Neural progenitor cell (in vitro differentiated cells): ENCODE measurements at regions not wholly inside any gene's neighbourhood (a gene's known extent, or its start where the extent isn't known, plus 50 kb on each side); places are given as distances from the start of the nearest gene placed in this dataset.

Experiments used
- DNase-seq: peaks from one replicate; pipeline ENCODE4 v3.0.0-alpha.2; 2016; ENCODE audit warnings: low spot score
- H2AFZ ChIP-seq: fragments of 200-600 bp; sonication (generic); replicated peaks from 2 replicates; pipeline ENCODE4 v1.6.1; 2016; ENCODE audit warnings: antibody characterized with exemption
- H3F3A ChIP-seq: fragments of 200-600 bp; sonication (generic); 2 replicates; pipeline ENCODE4 v1.6.1; 2016; ENCODE audit warnings: antibody characterized with exemption, low read depth
- H3K27ac ChIP-seq: fragments of 200-600 bp; sonication (generic); 2 replicates; pipeline ENCODE4 v1.5.1; 2016; ENCODE audit warnings: mild to moderate bottlenecking
- H3K27me3 ChIP-seq: fragments of 200-600 bp; sonication (generic); 2 replicates; pipeline ENCODE4 v1.6.1; 2016; ENCODE audit warnings: mild to moderate bottlenecking, moderate library complexity
- H3K36me3 ChIP-seq: fragments of 200-600 bp; sonication (generic); 2 replicates; pipeline ENCODE4 v1.5.1; 2016
- H3K4me1 ChIP-seq: fragments of 200-600 bp; sonication (generic); 2 replicates; pipeline ENCODE4 v1.6.1; 2016; ENCODE audit warnings: mixed run types
- H3K4me2 ChIP-seq: fragments of 200-600 bp; sonication (generic); 2 replicates; pipeline ENCODE4 v1.6.1; 2016
- H3K4me3 ChIP-seq: fragments of 200-600 bp; sonication (generic); 2 replicates; pipeline ENCODE4 v1.5.1; 2016
- H3K79me2 ChIP-seq: fragments of 200-600 bp; sonication (generic); 2 replicates; pipeline ENCODE4 v1.6.1; 2016; ENCODE audit warnings: low read depth
- H3K9ac ChIP-seq: fragments of 200-600 bp; sonication (generic); 2 replicates; pipeline ENCODE4 v1.6.1; 2016
- H3K9me3 ChIP-seq: fragments of 200-600 bp; sonication (generic); 2 replicates; pipeline ENCODE4 v1.5.1; 2016; ENCODE audit warnings: low read depth
- H4K20me1 ChIP-seq: fragments of 200-600 bp; sonication (generic); 2 replicates; pipeline ENCODE4 v1.6.1; 2016; ENCODE audit warnings: low read depth
- H3K27ac Mint-ChIP-seq: 3 replicates; pipeline ENCODE4 v1.8.0; 2021; ENCODE audit warnings: mixed read lengths
- H3K27me3 Mint-ChIP-seq: 2 replicates; pipeline ENCODE4 v1.8.0; 2022; ENCODE audit warnings: low read depth, mild to moderate bottlenecking, inconsistent platforms, moderate library complexity, mixed read lengths; ENCODE audit not compliant: insufficient read depth
- H3K36me3 Mint-ChIP-seq: 3 replicates; pipeline ENCODE4 v1.8.0; 2021; ENCODE audit warnings: mixed read lengths
- H3K4me1 Mint-ChIP-seq: 3 replicates; pipeline ENCODE4 v1.8.0; 2021; ENCODE audit warnings: mixed read lengths
- H3K4me3 Mint-ChIP-seq: 3 replicates; pipeline ENCODE4 v1.8.0; 2021; ENCODE audit warnings: mild to moderate bottlenecking, moderate library complexity, mixed read lengths
- H3K9me3 Mint-ChIP-seq: 3 replicates; pipeline ENCODE4 v1.8.0; 2020; ENCODE audit warnings: mixed read lengths
- CTCF ChIP-seq: fragments of 200-600 bp; sonication (generic); IDR thresholded peaks from 2 replicates; pipeline ENCODE4 v1.5.1; 2017; ENCODE audit warnings: antibody characterized with exemption, mild to moderate bottlenecking
- EZH2 ChIP-seq: fragments of 200-600 bp; sonication (generic); IDR thresholded peaks from 2 replicates; pipeline ENCODE4 v1.6.1; 2017; ENCODE audit warnings: antibody characterized with exemption, mild to moderate bottlenecking, moderate library complexity
- EZH2phosphoT487 ChIP-seq: fragments of 200-600 bp; sonication (generic); IDR thresholded peaks from 2 replicates; pipeline ENCODE4 v1.6.1; 2017; ENCODE audit warnings: antibody characterized with exemption

GRCh38 chr2:157125685-157126084, 131.8 kb upstream of the GALNT5 start:
- Histone ChIP-seq H3K79me2 (no peaks in the 10 kb centered on the region), H3F3A (no peaks in the 10 kb centered on the region), H3K4me1 (no peaks in the 10 kb centered on the region), H4K20me1 (no peaks in the 10 kb centered on the region), H3K4me3 (no peak overlapping the region), H3K27ac (no peak overlapping the region), H3K27me3 (no peaks in the 10 kb centered on the region), H3K4me2 (no peak overlapping the region), H3K36me3 (no peaks in the 10 kb centered on the region), H3K9ac (no peak overlapping the region), H2AFZ (no peak overlapping the region), H3K9me3 (no peaks in the 10 kb centered on the region)
- Mint-ChIP-seq H3K27ac (no peak overlapping the region), H3K36me3 (no peaks in the 10 kb centered on the region), H3K9me3 (no peaks in the 10 kb centered on the region), H3K4me1 (no peaks in the 10 kb centered on the region), H3K27me3 (no peaks in the 10 kb centered on the region), H3K4me3 (no peak overlapping the region)
- DNase-seq = no peak
- no peak for TF ChIP-seq EZH2
- no peak for TF ChIP-seq CTCF
- no peak for TF ChIP-seq EZH2phosphoT487

GRCh38 chr2:157127249-157128012, 130.1 kb upstream of the GALNT5 start:
- no peaks in the 10 kb centered on the region for H3F3A ChIP-seq
- no peaks in the 10 kb centered on the region for H3K4me1 ChIP-seq
- H3K36me3 Mint-ChIP-seq = no peaks in the 10 kb centered on the region
- no peaks in the 10 kb centered on the region for H3K79me2 ChIP-seq
- H3K27ac ChIP-seq = no peak overlapping the region
- no peaks in the 10 kb centered on the region for H3K27me3 ChIP-seq
- no peaks in the 10 kb centered on the region for H3K9me3 Mint-ChIP-seq
- H3K4me3 ChIP-seq = no peak overlapping the region
- no peaks in the 10 kb centered on the region for H3K9me3 ChIP-seq
- no peaks in the 10 kb centered on the region for H4K20me1 ChIP-seq
- no peaks in the 10 kb centered on the region for H3K4me1 Mint-ChIP-seq
- H3K9ac ChIP-seq = no peak overlapping the region
- no peak overlapping the region for H3K27ac Mint-ChIP-seq
- peaks cover 2% of the 10 kb centered on the region for H3K27me3 Mint-ChIP-seq
- no peak overlapping the region for H3K4me3 Mint-ChIP-seq
- no peak for DNase-seq
- TF ChIP-seq CTCF (no peak), EZH2phosphoT487 (no peak), EZH2 (no peak)
- H3K36me3 ChIP-seq = no peaks in the 10 kb centered on the region
- H2AFZ ChIP-seq = no peak overlapping the region
- no peak overlapping the region for H3K4me2 ChIP-seq

GRCh38 chr2:157143901-157144300, 113.6 kb upstream of the GALNT5 start:
- H3K4me3 Mint-ChIP-seq = no peak overlapping the region
- no peaks in the 10 kb centered on the region for H3K9me3 Mint-ChIP-seq
- Histone ChIP-seq H3F3A (no peaks in the 10 kb centered on the region), H4K20me1 (no peaks in the 10 kb centered on the region), H3K4me3 (no peak overlapping the region), H3K4me2 (no peak overlapping the region), H2AFZ (no peak overlapping the region), H3K27me3 (no peaks in the 10 kb centered on the region), H3K4me1 (no peaks in the 10 kb centered on the region), H3K36me3 (no peaks in the 10 kb centered on the region), H3K9ac (no peak overlapping the region), H3K79me2 (no peaks in the 10 kb centered on the region), H3K27ac (no peak overlapping the region), H3K9me3 (no peaks in the 10 kb centered on the region)
- H3K27ac Mint-ChIP-seq = no peak overlapping the region
- no peaks in the 10 kb centered on the region for H3K36me3 Mint-ChIP-seq
- no peaks in the 10 kb centered on the region for H3K4me1 Mint-ChIP-seq
- H3K27me3 Mint-ChIP-seq = no peaks in the 10 kb centered on the region
- DNase-seq = no peak
- TF ChIP-seq EZH2phosphoT487 (no peak), CTCF (no peak), EZH2 (no peak)
